NT2/D1 (cell line): ENCODE measurements at regions not wholly inside any gene's neighbourhood (a gene's known extent, or its start where the extent isn't known, plus 50 kb on each side); places are given as distances from the start of the nearest gene placed in this dataset.
"Not testable (repeated sequence)": the region's sequence is repeated elsewhere in the genome, so short reads cannot be mapped to it uniquely, and the experiment has no call there.

ENCODE experiments used
- DNase-seq: peaks from one replicate; pipeline ENCODE4 v3.0.0-alpha.2; 2011; ENCODE audit warnings: low read depth, low spot score
- H3K27me3 ChIP-seq: 2 replicates; pipeline ENCODE4 v1.6.0; 2011; ENCODE audit warnings: mild to moderate bottlenecking; ENCODE audit not compliant: insufficient read length, insufficient read depth
- H3K36me3 ChIP-seq: 2 replicates; pipeline ENCODE4 v1.6.1; 2011; ENCODE audit warnings: mild to moderate bottlenecking, low read length, mixed read lengths; ENCODE audit not compliant: insufficient read depth, insufficient read length
- H3K4me1 ChIP-seq: 2 replicates; pipeline ENCODE4 v1.5.1; 2011; ENCODE audit not compliant: insufficient read depth, insufficient read length
- H3K4me3 ChIP-seq: 2 replicates; pipeline ENCODE4 v1.5.1; 2011; ENCODE audit warnings: low read depth; ENCODE audit not compliant: insufficient read length
- H3K9ac ChIP-seq: 2 replicates; pipeline ENCODE4 v1.6.0; 2011; ENCODE audit warnings: low read depth; ENCODE audit not compliant: insufficient read length
- H3K9me3 ChIP-seq: 2 replicates; pipeline ENCODE4 v1.5.1; 2011; ENCODE audit warnings: mild to moderate bottlenecking, low read length; ENCODE audit not compliant: insufficient read depth
- SUZ12 ChIP-seq: IDR thresholded peaks from 2 replicates; pipeline ENCODE4 v1.6.1; 2011; ENCODE audit not compliant: insufficient read length, insufficient read depth; ENCODE audit errors: extremely low read depth
- YY1 ChIP-seq: IDR thresholded peaks from 2 replicates; pipeline ENCODE4 v1.6.1; 2011; ENCODE audit not compliant: insufficient read length, insufficient read depth
- ZNF274 ChIP-seq: IDR thresholded peaks from 2 replicates; pipeline ENCODE4 v1.6.1; 2011; ENCODE audit warnings: mild to moderate bottlenecking, low read depth, low read length

GRCh38 chr7:69228212-69228811 is 370.0 kb upstream of the AUTS2 start:
- Histone ChIP-seq H3K36me3 (no peaks in the 10 kb centered on the region), H3K4me3 (no peak overlapping the region), H3K27me3 (peaks cover 97% of the 10 kb centered on the region), H3K9me3 (no peaks in the 10 kb centered on the region), H3K4me1 (peaks cover 3% of the 10 kb centered on the region), H3K9ac (no peak overlapping the region)
- no peak for TF ChIP-seq YY1
- TF ChIP-seq SUZ12 = no peak
- no peak for TF ChIP-seq ZNF274
- no peak for DNase-seq

DNA sequence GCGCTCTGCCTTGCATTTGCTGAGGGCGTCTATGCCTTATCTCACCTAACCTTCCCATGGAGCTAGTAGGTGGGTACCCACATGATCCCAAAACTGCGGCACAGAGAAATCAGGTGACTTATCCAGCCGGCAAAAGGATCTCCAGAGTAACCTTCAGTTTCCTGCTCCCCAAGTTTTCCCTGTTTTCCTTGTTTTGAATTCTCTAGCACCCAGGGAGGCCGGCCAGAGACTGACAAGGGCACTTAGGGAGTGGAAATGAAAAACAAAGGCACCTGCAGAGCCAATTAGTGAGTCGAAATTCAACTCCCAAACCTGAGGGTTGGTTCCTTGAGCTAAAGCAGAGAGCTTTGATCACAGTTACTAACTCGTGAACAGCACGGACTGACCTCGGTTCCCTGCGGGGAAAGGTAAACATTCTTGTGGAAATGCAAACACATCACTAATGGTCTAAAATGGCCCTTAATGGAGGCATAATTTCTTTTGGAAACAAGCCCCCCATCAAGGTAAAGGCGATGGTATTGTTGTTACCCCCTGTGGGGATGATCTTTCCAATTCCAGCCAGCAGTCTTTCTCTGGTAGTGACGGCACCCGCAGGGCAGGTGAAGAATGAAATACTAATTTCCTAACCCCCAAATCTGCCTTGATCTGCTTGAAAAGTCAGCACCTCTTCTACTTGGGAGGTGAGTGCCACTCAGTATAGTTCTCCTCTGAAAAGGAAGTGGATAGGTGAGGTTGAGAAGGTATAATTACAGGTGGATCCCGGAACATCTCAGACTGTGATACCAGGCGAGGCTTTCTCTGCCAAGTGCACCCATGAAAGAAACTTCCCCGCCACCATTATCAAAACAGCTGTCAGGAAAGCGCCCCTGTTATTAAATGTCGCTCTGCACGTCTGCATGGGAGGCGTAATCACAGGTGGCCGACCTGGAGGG is 365.6 kb upstream of the AUTS2 start:
- no peak overlapping the region for H3K4me3 ChIP-seq
- no peaks in the 10 kb centered on the region for H3K36me3 ChIP-seq
- peaks cover 97% of the 10 kb centered on the region for H3K27me3 ChIP-seq
- no peak overlapping the region for H3K9ac ChIP-seq
- peak; percentile 95 for DNase-seq
- H3K9me3 ChIP-seq = no peaks in the 10 kb centered on the region
- peaks cover 3% of the 10 kb centered on the region for H3K4me1 ChIP-seq
- TF ChIP-seq SUZ12 (no peak), ZNF274 (no peak), YY1 (no peak)

GRCh38 chr7:69237541-69237940 is 360.7 kb upstream of the AUTS2 start:
- H3K9me3 ChIP-seq = no peaks in the 10 kb centered on the region
- no peak overlapping the region for H3K9ac ChIP-seq
- H3K27me3 ChIP-seq = peaks cover 96% of the 10 kb centered on the region
- TF ChIP-seq SUZ12 = no peak
- TF ChIP-seq YY1 = no peak
- TF ChIP-seq ZNF274 = no peak
- no peak overlapping the region for H3K4me3 ChIP-seq
- DNase-seq = no peak
- peaks cover 3% of the 10 kb centered on the region for H3K4me1 ChIP-seq
- no peaks in the 10 kb centered on the region for H3K36me3 ChIP-seq

DNA sequence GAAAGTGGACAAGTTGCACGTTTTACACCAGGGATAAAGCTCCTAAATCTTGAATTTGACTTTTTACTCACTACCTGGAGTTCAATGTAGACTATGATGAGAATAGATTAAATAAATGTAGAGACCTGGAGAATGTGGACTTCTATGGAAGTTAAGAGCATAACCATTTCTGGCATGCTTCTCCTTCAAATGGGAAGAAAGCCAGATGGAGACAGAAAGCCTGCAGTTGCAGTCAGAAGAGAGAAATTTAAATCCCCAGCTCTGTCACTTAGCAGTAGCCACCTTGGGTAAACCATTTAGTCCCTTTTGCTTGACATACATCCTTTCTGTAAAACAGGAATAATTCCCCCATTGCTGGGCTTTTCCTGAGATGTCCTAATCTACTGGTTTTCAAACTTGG is 355.3 kb upstream of the AUTS2 start:
- no peak for TF ChIP-seq YY1
- Histone ChIP-seq H3K4me3 (no peak overlapping the region), H3K36me3 (no peaks in the 10 kb centered on the region), H3K9me3 (0 out of 2 replicates have a peak, but pooled peaks cover 5% of the 10 kb centered on the region), H3K27me3 (peaks cover 88% of the 10 kb centered on the region), H3K4me1 (peaks cover 4% of the 10 kb centered on the region), H3K9ac (no peak overlapping the region)
- DNase-seq = no peak

DNA sequence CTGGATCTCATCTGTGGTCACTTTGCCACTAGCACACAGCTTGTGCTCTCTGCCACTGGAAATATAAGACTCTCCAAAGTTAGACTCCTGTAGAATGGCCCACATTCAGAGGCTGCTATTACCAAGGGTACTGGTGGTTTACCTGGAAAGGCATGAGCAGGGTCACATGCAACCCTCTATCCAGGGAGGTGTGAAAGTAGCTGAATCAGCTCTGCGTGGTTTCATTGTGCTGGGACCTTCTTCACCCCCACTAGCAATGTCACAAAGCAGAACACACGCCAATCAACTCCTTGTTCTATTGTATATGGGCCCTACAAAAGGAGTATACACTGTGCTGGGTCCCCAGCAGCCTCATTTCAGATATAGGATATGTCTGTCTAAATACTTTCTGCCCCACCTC is 353.6 kb upstream of the AUTS2 start:
- Histone ChIP-seq H3K27me3 (peaks cover 84% of the 10 kb centered on the region), H3K36me3 (no peaks in the 10 kb centered on the region), H3K4me3 (no peak overlapping the region), H3K9me3 (0 out of 2 replicates have a peak, but pooled peaks cover 5% of the 10 kb centered on the region), H3K9ac (no peak overlapping the region), H3K4me1 (peaks cover 4% of the 10 kb centered on the region)
- DNase-seq = no peak
- TF ChIP-seq ZNF274 (no peak), SUZ12 (no peak), YY1 (no peak)

DNA sequence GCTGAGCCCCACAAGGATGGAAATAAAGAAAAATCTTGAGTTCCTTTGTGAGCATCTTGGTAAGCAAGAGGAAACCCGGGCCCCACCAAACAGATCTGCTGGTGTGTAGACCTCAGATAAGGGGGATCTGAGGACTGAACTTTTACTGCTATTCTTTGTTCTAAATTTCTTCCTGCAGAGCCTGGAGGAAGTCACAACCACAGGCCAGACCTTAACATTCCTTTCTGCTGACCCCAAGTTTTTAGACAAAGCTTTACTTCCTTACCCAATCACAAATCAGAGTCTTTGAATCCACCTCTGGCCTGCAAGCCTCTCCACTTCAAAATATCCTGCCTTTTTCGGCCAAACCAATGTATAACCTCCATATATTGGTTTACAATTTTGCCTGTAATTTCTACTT is 352.6 kb upstream of the AUTS2 start:
- Histone ChIP-seq H3K27me3 (peaks cover 80% of the 10 kb centered on the region), H3K4me3 (no peak overlapping the region), H3K9me3 (0 out of 2 replicates have a peak, but pooled peaks cover 5% of the 10 kb centered on the region), H3K36me3 (no peaks in the 10 kb centered on the region), H3K4me1 (peaks cover 4% of the 10 kb centered on the region), H3K9ac (no peak overlapping the region)
- TF ChIP-seq ZNF274 (no peak), SUZ12 (no peak), YY1 (no peak)
- DNase-seq = peak; percentile 28

GRCh38 chr7:69246758-69247157 is 351.5 kb upstream of the AUTS2 start:
- no peaks in the 10 kb centered on the region for H3K36me3 ChIP-seq
- H3K9ac ChIP-seq = no peak overlapping the region
- H3K4me3 ChIP-seq = no peak overlapping the region
- peaks cover 4% of the 10 kb centered on the region for H3K4me1 ChIP-seq
- no peak for DNase-seq
- H3K9me3 ChIP-seq = 0 out of 2 replicates have a peak, but pooled peaks cover 5% of the 10 kb centered on the region
- peaks cover 80% of the 10 kb centered on the region for H3K27me3 ChIP-seq
- TF ChIP-seq ZNF274 (no peak), YY1 (no peak), SUZ12 (no peak)

GRCh38 chr7:69248382-69248828 is 349.9 kb upstream of the AUTS2 start:
- H3K9ac ChIP-seq, DNase-seq, H3K9me3 ChIP-seq, H3K4me3 ChIP-seq, H3K4me1 ChIP-seq, H3K36me3 ChIP-seq: not testable (repeated sequence)
- H3K27me3 ChIP-seq = peaks cover 78% of the 10 kb centered on the region
